Peyer's patch (tissue), 4 donors: ENCODE measurements at regions not wholly inside any gene's neighbourhood (a gene's known extent, or its start where the extent isn't known, plus 50 kb on each side); places are given as distances from the start of the nearest gene placed in this dataset.

ENCODE experiments used
- CTCF ChIP-seq, 6 experiments: fragments of 450-650 bp in 4 of 6; fragments of 200-600 bp in 2 of 6; sonication (generic) in 1 of 6; IDR thresholded peaks; one replicate each; pipeline ENCODE4 v1.5.1; 2017 to 2019; ENCODE audit warnings: antibody characterized with exemption in 6 of 6, mild to moderate bottlenecking in 3 of 6, moderate library complexity in 1 of 6
- POLR2A ChIP-seq, 2 donors: fragments of 450-650 bp; IDR thresholded peaks; one replicate each; pipeline ENCODE4 v1.5.1; 2017; ENCODE audit warnings: antibody characterized with exemption in 2 of 2, mild to moderate bottlenecking in 2 of 2, moderate library complexity in 2 of 2

- TF ChIP-seq CTCF (IDR thresholded peaks at IDR 0.05) (no peak), POLR2A (IDR thresholded peaks at IDR 0.05) (no peak)
These were observed 873.5 kb downstream of the EPHA7 start for GRCh38 chr6:92545861-92546260.
